ENCODE measurements at regions not wholly inside any gene's neighbourhood (a gene's known extent, or its start where the extent isn't known, plus 50 kb on each side); places are given as distances from the start of the nearest gene placed in this dataset.

GRCh38 chr18:5746844-5747243, 148.5 kb downstream of the TMEM200C start:
- TF ChIP-seq CTCF (IDR thresholded peaks at IDR 0.05; ENCODE audit: low read length) (no peak), EZH2phosphoT487 (IDR thresholded peaks at IDR 0.05; ENCODE audit: low read length) (no peak), EZH2 (optimal IDR thresholded peaks at IDR 0.05; ENCODE audit: low read depth, low read length) (no peak)
